Esophagus muscularis mucosa (tissue), 4 donors: ENCODE measurements at regions not wholly inside any gene's neighbourhood (a gene's known extent, or its start where the extent isn't known, plus 50 kb on each side); places are given as distances from the start of the nearest gene placed in this dataset.
"Not testable (repeated sequence)": the region's sequence is repeated elsewhere in the genome, so short reads cannot be mapped to it uniquely, and the experiment has no call there.

ENCODE experiments used
- DNase-seq: peaks from one replicate; pipeline ENCODE4 v3.0.0-alpha.2; 2017; ENCODE audit errors: extremely low spot score
- H3K27ac ChIP-seq, 4 donors: fragments of 200-600 bp; sonication (generic); replicated peaks in 1 of 4; 1 replicate in 3 of 4; 2 replicates in 1 of 4; pipeline ENCODE4 v1.5.1; 2016 to 2019; ENCODE audit warnings: mild to moderate bottlenecking in 1 of 4
- H3K27me3 ChIP-seq, 4 donors: fragments of 200-600 bp; sonication (generic); one replicate each; pipeline versions ENCODE4 v1.5.1 to v1.6.0; 2016 to 2019
- H3K36me3 ChIP-seq, 4 donors: fragments of 200-600 bp; sonication (generic); one replicate each; pipeline ENCODE4 v1.5.1; 2016 to 2019
- H3K4me1 ChIP-seq, 4 donors: fragments of 200-600 bp; sonication (generic); one replicate each; pipeline ENCODE4 v1.5.1; 2016 to 2019
- H3K4me3 ChIP-seq, 4 donors: fragments of 200-600 bp; sonication (generic); 1 replicate in 2 of 4; 2 replicates in 2 of 4; pipeline ENCODE4 v1.5.1; 2016 to 2019; ENCODE audit warnings: mild to moderate bottlenecking in 4 of 4, moderate library complexity in 1 of 4
- H3K9me3 ChIP-seq, 4 donors: fragments of 200-600 bp; sonication (generic); 1 replicate in 3 of 4; 2 replicates in 1 of 4; pipeline ENCODE4 v1.5.1; 2016 to 2019
- EP300 ChIP-seq: sonication (generic); formaldehyde crosslinking; IDR thresholded peaks from one replicate; pipeline ENCODE4 v1.6.1; 2017; ENCODE audit warnings: antibody characterized with exemption
- POLR2A ChIP-seq: fragments of 450-650 bp; IDR thresholded peaks from one replicate; pipeline ENCODE4 v1.6.1; 2017; ENCODE audit warnings: antibody characterized with exemption, moderate library complexity, mild to moderate bottlenecking, low read depth
- POLR2AphosphoS5 ChIP-seq, 2 donors: sonication (generic); formaldehyde crosslinking; IDR thresholded peaks; one replicate each; pipeline ENCODE4 v1.6.1; 2017; ENCODE audit warnings: antibody characterized with exemption in 2 of 2
- WGBS: methylation state at CpG from one replicate; pipeline ENCODE4 v1.1.5; 2018; 5-methylcytosine and 5-hydroxymethylcytosine counted together
- intact Hi-C: fragments of 100-400 bp; cut with DNase I; formaldehyde crosslinking; loops from one replicate; pipeline ENCODE4 v1.15.1; 2023
- TF ChIP-seq, protein P1 (sequence below), 3 experiments: fragments of 200-600 bp in 2 of 3; fragments of 450-650 bp in 1 of 3; sonication (generic) in 2 of 3; IDR thresholded peaks; one replicate each; pipeline ENCODE4 v1.5.1; 2017 to 2019; ENCODE audit warnings: antibody characterized with exemption in 3 of 3, mild to moderate bottlenecking in 2 of 3, moderate library complexity in 1 of 3

DNA sequence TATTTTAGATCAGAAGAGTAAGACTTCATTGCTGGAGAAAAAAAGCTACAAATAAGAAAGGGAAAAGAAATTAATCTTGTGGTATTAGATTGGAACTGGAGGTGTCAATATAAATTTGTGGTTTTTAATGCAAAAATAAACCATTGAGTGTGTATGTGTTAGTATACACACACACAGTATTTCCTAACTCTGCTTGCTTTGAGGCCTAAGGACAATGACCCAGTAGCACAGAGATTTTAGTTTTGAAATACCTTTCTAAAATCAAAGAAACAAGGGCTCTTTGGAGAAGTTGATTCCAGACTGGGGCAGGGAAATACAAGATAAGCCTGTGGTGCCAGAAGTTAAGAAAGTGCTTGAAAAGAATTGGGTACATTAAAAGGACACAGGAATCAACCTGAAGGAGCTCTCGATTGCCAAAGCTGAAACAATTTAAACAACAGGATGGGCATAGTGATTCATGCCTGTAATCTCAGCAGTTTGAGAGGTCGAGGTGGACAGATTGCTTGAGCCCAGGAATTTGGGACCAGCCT, 84.6 kb upstream of the DTNBP1 start:
- DNase-seq: peak; percentile 21
- intact Hi-C loops: no loop called here
- Histone ChIP-seq H3K4me1 (no peaks in the 10 kb centered on the region), H3K4me3 (no peak overlapping the region), H3K9me3 (no peaks in the 10 kb centered on the region), H3K27ac (no peak overlapping the region), H3K36me3 (no peaks in the 10 kb centered on the region), H3K27me3 (no peaks in the 10 kb centered on the region)
- WGBS: 90% methylated on average over 2 of the region's 2 CpGs
- TF ChIP-seq EP300 (no peak), POLR2AphosphoS5 (IDR thresholded peaks at IDR 0.05) (no peak), POLR2A (no peak)
- TF ChIP-seq, protein P1, sequence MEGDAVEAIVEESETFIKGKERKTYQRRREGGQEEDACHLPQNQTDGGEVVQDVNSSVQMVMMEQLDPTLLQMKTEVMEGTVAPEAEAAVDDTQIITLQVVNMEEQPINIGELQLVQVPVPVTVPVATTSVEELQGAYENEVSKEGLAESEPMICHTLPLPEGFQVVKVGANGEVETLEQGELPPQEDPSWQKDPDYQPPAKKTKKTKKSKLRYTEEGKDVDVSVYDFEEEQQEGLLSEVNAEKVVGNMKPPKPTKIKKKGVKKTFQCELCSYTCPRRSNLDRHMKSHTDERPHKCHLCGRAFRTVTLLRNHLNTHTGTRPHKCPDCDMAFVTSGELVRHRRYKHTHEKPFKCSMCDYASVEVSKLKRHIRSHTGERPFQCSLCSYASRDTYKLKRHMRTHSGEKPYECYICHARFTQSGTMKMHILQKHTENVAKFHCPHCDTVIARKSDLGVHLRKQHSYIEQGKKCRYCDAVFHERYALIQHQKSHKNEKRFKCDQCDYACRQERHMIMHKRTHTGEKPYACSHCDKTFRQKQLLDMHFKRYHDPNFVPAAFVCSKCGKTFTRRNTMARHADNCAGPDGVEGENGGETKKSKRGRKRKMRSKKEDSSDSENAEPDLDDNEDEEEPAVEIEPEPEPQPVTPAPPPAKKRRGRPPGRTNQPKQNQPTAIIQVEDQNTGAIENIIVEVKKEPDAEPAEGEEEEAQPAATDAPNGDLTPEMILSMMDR (IDR thresholded peaks at IDR 0.05): no peak

DNA sequence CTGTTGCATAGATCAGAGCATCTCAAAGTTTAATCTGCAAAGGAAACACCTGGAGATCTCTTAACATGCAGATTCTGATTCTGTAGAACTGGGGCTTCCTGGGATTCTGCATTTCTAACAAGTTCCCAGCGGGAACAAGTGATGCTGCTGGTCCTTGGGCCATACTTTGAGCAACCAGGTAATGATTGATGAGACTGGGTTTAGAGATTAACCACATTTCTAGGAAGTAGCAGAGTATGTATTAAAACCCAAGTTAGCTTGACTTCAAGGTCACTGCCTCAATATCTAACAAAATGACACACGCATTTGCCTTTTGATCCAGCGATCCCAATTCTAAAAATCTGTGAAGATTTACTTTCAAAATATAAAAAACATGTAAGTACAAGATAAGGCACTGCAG, 83.0 kb upstream of the DTNBP1 start:
- 94% methylated on average over 2 of the region's 3 CpGs for WGBS
- H3K27me3 ChIP-seq: no peaks in the 10 kb centered on the region
- no peak for DNase-seq
- no peak overlapping the region for H3K4me3 ChIP-seq
- no peak overlapping the region for H3K27ac ChIP-seq
- no peaks in the 10 kb centered on the region for H3K4me1 ChIP-seq
- no peaks in the 10 kb centered on the region for H3K36me3 ChIP-seq
- TF ChIP-seq POLR2A (no peak), POLR2AphosphoS5 (IDR thresholded peaks at IDR 0.05) (no peak), EP300 (no peak)
- TF ChIP-seq, protein P1 (IDR thresholded peaks at IDR 0.05): no peak
- intact Hi-C loops: no loop called here
- no peaks in the 10 kb centered on the region for H3K9me3 ChIP-seq

DNA sequence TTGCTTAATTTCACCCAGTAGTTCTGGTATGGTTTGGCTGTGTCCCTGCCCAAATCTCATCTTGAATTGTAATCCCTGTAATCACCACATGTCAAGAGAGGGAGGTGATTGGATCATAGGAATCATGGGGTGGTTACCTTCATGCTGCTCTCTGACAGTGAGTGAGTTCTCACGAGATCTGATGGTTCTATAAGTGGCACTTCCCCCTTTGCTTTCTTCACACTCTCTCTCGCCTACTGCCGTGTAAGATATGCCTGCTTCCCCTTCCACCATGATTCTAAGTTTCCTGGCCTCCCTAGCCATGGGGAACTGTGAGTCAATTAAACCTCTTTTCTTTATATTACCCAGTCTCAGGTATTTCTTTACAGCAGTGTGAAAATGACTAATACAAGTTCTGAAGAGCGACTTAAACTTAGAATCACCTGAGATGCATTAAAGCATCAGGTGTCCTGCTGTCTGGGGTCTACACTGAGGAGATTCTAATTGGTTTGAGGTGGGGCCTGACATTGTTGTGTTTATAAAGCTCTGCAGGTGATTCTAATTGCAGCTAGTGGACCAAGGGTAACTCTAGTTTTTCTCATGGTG, 82.1 kb upstream of the DTNBP1 start:
- no peaks in the 10 kb centered on the region for H3K4me1 ChIP-seq
- no peaks in the 10 kb centered on the region for H3K27me3 ChIP-seq
- H3K27ac ChIP-seq: no peak overlapping the region
- no peaks in the 10 kb centered on the region for H3K9me3 ChIP-seq
- WGBS: 83% methylated on average over 4 of the region's 4 CpGs
- no peaks in the 10 kb centered on the region for H3K36me3 ChIP-seq
- no peak for TF ChIP-seq POLR2A
- no peak for TF ChIP-seq POLR2AphosphoS5 (IDR thresholded peaks at IDR 0.05)
- TF ChIP-seq, protein P1 (IDR thresholded peaks at IDR 0.05): no peak
- intact Hi-C loops: no loop called here
- peak; percentile 50 for DNase-seq
- H3K4me3 ChIP-seq: no peak overlapping the region

DNA sequence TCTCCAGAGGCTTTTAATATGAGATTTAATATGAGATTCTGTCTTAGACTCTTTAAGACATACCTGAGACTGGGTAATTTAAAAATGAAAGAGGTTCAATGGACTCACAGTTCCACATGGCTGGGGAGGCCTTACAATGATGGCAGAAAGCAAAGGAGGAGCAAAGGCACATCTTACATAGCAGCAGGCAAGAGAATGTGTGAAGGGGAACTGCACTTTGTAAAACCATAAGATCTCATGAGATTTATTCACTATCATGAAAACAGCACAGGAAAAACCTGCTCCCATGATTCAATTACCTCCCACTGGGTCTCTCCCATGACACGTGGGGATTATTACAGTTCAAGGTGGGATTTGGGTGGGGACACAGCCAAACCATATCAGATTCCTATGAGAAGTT, 79.2 kb upstream of the DTNBP1 start:
- H3K27me3 ChIP-seq, H3K27ac ChIP-seq, intact Hi-C loops, H3K4me3 ChIP-seq, H3K9me3 ChIP-seq, DNase-seq, H3K4me1 ChIP-seq, H3K36me3 ChIP-seq: not testable (repeated sequence)
- WGBS: 62% methylated on average over 1 of the region's 1 CpG

DNA sequence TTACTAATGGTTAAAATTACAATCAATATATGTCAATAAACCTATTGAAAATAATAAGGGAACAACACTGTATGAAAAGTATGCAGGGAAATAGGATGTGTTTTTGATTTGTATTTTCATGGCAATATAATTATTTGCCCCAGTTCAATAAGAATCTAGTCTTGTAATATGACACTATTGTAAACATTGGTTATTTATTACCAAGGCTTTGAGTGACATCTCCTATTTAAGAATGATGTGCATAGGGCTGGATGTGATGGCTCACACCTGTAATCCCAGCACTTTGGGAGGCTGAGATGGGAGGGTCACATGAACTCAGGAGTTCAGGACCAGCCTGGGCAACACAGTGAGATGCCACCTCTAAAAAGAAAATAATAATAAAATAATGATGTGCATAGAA, 78.6 kb upstream of the DTNBP1 start:
- TF ChIP-seq POLR2AphosphoS5 (IDR thresholded peaks at IDR 0.05) (no peak), POLR2A (no peak)
- TF ChIP-seq, protein P1 (IDR thresholded peaks at IDR 0.05): no peak
- Histone ChIP-seq H3K36me3 (no peaks in the 10 kb centered on the region), H3K9me3 (no peaks in the 10 kb centered on the region), H3K27ac (no peak overlapping the region), H3K27me3 (no peaks in the 10 kb centered on the region), H3K4me1 (no peaks in the 10 kb centered on the region), H3K4me3 (no peak overlapping the region)
- intact Hi-C loops: no loop called here
- DNase-seq: no peak
